AG08396 (cell line): ENCODE measurements at regions not wholly inside any gene's neighbourhood (a gene's known extent, or its start where the extent isn't known, plus 50 kb on each side); places are given as distances from the start of the nearest gene placed in this dataset.

Experiments
- DNase-seq: peaks from one replicate; pipeline ENCODE4 v3.0.0; 2012; ENCODE audit warnings: low spot score, mixed read lengths

DNA sequence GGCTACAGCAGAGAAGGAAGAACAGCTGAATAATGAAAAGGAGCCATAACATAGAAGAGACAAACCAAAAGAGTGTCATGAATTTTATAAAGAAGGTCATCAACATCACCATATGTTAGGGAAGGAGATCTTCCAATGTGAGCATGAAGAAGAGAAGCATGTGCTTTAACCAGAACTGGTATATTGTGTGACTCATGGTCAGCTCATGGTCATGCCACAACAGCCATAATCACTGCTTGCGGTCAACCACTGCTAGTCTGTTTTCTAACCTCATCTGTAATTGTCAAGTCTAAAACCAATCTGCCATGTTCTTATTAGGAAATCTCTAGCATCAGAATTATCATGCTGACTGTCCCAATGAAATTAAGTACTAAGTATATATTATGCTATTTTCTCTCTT is 204.1 kb upstream of the VRK2 start:
- DNase-seq: peak; percentile 4

DNA sequence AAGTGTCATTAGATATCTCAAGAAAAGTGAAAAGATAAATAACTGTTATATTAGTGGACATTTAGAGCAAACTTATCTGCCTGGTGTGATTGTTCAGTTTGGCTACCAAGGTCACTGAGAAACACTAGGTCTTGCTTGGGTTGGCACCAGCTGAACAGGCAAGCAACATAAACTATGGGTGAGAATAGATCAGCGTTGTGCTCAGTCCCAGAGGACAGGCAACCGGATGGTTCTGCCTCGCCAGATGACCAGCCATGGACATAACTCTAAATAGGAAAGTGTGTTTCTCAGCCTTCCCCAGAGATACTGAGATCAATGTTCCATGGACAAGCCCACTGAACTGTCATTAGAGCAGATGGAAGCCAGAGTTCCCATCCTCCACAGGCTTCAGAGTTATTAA is 203.4 kb upstream of the VRK2 start:
- no peak for DNase-seq

DNA sequence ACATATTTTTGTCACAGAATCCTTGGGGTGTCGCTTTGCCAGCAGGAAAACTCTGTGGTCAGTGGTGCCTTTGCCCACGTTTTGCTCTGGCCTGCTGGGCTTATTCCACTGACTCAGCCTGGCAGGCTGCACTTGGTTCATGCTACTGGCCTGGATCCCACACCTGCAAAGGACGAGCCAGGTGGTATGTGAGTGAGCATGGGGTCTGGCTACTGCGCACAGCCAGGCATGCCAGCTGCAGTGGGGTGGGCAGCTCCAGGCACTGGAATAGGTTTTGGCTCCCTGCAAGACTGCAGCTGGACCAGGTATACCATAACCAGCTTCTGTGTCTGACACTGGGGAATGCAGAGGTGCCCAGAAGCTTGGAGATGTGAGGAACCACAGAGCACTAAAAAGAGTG is 197.9 kb upstream of the VRK2 start:
- no peak for DNase-seq

DNA sequence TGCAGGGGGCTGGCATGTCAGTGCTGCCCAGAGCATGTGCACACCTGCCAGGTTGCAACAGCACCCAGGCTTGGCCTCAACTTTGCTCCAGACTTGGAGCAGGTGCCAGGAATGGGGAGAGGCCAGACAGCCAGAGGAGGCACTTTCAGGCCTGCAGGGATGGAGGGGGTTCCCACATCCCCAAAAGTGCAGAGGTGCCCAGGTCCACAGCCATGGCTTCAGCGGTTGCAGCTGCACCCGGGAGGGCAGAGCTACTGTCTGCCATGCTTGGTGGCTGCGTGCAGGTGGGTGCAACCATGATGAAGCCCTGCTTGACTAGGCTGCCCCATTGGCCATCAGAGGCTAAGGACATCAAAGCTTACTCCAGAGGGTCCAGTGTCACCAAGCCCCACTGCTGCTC is 196.8 kb upstream of the VRK2 start:
- DNase-seq: no peak

DNA sequence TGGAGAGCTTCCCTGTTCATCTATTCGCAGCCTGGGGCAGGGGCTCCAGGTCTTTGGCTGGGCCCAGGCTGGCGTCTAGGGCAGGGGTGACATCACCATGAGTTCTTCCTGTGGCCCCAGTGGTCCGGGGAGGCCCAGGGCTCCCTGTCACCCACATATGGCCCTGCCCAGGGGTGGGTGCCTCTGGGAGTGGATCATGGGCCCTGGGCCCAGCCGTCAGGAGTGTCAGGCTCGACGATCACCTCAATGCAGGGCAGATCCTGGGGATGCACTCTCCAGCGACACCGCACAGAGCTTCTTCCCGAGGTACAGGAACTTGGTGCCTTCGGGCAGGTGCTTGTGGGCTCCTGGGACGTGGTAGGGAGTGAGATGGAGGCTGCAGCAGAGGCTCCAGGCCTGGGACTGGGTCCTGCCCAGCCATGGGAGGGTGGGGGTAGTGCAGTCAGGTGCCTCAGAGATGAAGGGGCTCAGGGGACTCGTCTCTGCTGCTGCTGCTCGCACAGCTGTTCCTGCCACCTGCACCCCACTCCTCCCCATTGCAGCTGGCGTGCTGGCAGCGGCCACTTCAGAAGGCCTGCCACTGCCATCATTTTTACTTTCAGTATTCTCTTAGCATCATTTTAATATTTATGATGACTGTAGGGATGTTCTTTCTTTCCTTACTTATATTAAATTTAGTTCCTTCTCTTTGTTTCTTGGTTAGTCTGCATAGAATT is 196.0 kb upstream of the VRK2 start:
- DNase-seq: no peak

DNA sequence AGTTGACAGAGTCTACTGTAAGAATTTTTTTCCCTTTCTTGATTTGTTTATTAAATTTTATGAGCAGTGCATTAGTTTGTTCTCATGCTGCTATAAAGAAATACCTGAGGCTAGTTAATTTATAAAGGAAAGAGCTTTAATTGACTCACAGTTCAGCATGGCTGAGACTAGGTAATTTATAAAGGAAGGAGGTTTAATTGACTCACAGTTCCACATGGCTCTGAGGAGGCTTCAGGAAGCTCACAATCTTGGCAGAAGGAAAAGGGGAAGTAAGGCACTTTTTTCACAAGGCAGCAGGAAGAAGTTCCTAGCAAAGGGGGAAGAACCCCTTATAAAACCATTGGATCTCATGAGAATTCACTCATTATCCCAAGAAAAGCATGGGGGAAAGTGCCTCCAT is 191.4 kb upstream of the VRK2 start:
- no peak for DNase-seq

DNA sequence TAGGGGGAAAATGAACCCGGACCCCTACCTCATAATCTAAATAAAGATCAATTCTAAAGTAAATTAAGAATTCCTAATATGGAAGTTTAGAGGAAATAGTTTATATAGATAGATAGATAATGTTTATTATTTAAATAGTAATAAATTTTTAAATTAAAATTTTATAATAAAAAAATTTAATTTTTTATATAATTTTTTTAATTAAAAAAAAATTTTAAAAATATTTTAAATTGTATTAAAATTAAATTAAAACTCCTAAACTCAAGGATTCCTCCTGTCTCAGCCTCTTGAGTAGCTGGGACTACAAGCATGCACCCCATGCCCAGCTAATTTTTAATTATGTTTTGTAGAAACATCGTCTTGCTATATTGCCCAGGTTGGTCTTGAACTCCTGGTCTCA is 186.9 kb upstream of the VRK2 start:
- no peak for DNase-seq

DNA sequence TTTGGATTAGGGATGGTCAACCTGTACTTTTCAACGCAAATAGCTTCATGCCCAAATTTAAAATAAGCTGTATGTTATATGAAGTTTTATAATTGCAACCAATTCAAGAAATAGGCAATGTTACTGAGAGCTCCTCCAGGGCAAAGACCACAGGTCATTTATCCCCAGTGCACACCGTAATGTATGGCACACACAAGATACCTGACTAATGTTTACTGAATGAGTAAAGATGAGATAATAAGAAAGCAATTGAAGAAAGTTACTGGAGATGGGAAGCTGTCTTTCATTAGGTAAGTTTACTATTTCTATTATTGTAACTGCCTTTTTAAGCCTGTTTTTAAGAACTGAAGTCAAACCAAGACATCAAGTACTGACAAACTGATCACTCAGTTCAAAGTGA is 184.5 kb upstream of the VRK2 start:
- DNase-seq: no peak

DNA sequence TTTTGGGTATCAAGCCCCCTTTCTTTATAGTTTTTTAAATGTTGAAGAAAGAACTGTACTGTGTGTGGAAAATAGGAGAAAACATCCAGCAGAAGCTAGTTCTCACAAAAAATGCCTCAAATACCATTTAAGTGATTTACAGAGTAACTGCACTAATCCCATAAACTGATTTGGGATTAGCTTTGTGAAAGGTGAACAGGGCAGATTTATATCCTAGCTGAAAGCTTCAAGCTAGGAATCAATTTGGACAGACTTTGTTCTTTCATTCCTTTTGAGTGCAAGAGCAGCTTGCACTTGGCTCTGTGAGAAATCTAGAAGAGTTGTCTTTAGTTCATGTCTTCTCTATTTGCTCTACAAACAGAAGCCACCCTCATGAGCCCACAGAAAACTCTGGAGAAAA is 183.9 kb upstream of the VRK2 start:
- DNase-seq: no peak

DNA sequence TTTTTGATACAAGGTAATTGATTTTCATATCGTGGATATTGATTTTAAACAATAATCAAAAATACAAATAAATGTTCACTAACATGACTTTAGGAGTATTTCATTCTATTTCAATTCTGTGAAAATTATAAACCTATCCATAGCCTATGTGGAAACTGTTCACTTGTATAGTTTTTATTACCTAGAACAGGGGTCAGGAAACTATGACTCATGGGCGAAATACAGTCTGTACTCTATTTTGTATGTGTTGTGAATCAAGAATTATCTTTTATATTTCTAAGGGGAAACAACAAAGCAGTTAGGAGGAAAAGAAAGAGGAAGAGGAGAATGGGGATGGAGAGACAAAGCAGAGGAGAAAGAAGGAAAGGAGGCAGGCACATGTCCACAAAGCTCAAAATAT is 181.7 kb upstream of the VRK2 start:
- no peak for DNase-seq

DNA sequence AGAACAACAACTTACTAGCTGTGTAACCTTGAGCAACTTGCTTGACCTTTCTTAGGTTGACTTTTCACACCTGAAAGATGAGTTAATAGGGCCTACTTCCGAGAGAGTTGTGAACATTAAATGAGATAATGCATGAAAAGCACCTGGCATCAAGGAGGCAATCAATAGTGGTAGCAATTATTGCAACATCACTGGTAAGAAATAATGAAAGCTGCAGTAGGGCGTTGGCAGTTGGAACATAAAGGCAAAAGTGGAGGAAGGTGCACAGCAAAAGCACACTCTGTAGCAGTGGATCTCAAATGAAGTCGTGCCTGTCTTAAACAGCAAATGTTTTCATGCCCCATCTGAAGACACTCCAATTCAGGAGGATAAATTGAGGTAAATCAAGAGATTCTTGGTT is 178.9 kb upstream of the VRK2 start:
- no peak for DNase-seq

DNA sequence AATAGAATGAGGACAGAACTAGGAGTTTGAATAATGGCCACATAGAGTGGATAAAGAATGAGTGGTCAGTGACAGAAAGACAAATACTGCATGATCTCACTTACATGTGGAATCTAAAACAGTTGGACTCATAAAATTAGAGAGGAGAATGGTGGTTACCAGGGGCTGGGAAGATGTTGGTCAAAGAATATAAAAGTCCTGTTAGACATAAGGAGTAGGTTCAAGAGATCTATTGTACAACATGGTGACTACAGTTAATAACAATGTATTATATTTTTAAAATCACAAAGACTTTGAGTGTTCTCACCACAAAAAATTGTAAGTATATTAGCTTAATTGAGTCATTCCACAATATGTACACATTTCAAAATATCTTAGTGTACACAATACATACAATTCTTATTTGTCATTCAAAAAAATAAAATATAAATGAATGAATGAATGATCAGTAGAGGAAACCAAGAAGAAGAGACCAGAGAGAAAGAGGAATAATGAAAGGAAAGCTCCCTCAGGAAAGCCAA is 177.9 kb upstream of the VRK2 start:
- DNase-seq: no peak

DNA sequence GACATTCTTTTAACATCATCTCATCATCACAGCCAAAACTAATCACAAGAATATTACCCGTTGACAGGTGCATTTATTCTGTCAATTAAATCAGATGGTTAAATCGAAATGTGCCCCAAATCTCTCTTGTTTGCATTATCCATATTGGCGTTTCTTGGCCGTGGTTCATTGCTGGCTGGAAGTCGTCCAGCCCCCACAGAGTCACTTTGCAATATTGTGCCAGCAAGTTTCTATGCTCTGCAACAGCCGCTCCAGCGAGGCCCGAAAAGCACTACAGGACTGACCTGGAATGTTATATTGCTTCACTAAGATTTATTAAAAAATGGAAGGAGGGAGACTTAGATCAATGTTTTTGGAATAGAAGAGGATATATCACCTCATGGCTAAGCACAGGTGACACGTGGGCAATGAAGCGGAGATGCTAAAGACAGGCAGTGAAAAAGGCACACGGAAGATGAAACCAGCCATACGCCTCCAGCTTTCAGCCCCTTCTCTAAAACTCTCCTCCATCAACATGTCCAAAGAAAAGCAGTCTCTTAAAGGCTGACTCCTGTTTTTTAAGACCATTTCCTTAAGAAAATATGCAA is 176.8 kb upstream of the VRK2 start:
- DNase-seq: no peak

DNA sequence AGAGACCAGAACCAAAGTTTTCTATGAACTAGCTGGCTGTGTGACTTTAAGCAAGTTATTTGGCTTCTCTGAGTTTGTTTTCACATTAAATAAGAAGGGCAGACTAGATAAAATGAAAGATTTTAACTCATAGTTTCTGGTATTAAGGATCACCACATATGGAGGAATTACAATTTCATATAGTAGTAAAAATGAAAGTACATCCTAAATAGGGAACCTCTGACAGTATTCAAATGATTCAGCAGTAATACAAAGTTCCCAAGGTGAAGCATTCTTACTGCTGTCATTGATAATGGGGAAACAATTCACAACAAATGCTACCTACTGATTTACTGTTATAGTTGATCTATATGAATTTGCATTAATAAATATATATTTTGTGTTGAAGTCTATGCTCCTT is 170.3 kb upstream of the VRK2 start:
- DNase-seq: no peak

DNA sequence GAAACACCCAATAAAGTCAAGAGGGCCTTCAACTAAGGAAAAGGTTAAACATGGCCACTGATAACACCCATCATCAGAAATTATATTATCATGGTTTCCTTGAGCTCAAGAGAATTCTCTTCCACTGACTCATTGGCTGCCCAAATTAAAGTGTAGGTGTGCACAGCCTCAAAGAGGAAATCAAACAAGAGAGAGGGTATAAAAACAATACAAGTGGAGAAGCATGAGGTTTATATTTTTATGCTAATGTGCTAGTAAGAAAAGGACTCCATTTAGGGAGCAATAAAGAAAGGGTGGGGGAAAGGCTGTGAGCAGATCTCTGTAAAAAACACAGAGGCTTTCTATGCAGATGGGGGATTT is 168.8 kb upstream of the VRK2 start:
- DNase-seq: no peak

DNA sequence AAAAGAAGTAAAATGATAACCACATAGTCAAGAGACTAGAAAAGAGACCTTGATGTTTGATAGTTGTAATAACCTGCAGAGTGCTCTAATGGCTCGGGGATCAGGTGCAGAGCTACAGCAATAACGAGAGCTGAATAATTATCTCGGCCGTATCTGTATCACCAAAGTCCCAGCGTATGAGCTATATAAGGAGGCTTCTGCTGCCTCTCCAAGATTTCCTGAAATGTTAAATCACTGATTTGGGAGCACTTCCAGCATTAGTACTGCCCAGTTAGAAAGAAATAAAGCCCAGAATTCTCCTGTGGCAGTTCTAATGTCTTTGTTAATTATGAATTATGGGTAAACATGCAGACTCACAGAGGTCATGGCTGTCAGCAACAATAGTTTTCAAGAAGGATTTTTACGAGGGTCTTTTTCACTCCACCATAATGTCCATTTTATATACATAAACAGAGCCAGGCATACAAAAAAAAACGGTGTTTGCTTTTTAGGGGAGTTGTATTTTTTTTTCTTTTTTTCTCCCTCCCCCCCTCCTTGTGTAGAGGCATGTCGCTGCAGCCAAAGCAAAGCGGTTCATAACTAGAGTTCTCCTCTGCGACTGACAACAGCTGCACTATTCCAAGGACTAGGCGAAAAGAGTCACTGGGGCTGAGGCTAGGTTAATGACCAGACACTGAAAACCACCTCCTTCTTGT is 168.3 kb upstream of the VRK2 start:
- no peak for DNase-seq

DNA sequence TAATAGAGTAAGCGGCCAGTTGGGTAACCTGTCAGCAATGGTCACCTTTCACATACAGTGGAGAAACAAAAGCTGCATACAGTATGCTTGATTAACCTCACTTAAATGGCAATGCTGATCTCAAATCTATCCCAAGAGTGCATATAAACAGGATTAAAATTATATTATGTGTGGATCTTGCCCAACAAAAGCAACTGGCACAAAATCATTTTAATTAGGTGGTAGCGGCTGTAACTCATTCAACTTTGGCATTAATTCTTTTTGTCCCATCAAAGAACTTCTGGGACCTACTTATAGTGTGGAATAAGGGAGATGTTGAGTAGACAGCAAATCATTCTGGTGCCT is 167.8 kb upstream of the VRK2 start:
- DNase-seq: no peak

DNA sequence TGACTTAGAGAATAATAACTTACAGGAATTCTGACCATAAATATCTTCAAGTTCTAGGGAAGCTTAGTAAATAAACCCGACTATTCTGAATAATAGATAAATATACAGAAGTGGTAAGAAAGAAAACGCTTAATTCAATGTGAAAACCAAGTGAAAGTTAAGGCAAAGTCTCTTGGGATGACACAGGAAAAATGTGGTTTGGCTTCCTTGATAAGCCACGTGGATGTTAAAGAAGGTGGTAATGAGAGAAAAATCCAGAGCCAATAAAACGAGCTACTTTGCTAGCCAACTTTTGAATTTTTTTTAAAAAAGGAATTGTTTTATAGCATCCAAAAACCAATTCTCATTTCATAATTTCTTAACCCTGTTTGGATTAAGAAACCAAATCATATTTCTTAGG is 166.2 kb upstream of the VRK2 start:
- DNase-seq: no peak

DNA sequence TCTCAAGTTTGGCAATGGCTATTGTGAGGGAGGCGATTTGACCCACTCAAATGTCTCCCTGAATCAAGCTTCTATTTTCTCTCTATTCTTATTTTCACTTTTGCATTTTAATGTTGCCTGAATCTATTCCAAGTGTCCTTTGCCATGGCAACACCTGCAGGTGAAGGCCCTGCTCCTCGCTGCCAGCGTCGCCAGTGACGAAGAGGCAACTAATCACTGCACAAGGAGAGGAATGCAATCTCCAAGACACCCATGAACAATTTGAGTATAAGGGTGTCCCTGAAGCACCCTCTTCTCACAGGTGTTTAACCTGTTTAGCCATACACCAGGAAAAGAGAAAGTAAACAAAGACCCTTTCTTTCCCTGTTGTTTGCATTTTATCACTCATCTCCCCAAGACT is 165.6 kb upstream of the VRK2 start:
- DNase-seq: no peak

DNA sequence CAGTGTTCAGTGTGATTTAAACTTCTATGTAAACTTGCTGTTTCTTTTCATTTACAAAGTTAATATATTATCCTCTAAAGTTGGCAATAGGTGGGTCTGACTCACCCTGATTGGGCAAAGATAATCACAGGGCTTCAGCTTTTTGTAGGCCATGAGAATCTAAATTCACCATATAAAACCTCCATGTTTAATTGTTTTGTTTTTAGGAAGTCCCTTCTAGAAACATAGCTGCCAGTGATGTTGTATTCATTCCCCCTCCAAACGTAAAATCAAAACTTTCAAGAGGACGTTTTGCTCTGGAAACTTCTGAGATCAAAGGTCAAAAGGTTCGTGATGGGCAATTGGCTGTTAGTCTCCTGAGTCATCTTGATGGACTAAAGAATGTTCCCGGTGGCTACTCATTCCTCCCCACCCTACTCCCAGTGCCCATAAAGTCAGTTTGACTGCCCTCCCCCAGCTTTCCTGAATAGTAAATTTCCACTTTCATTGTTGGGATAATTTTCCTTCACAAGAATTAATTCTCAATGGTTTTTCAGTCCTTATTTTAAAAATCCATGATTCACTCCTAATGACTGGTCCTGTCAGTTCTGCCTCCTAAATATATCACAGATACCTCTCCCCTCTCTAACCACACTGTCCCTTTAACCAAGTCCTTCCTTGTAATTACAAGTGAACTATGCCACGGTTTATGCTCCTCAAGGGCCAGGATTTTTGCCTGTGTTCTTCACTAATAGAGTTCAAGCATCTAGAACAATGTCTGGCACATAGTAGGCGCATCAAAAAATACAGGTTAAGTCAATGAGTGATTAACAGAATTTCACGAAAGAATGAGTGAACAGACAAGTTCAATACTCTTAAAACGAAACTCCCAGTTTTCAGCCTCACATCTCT is 164.4 kb upstream of the VRK2 start:
- DNase-seq: peak; percentile 24

DNA sequence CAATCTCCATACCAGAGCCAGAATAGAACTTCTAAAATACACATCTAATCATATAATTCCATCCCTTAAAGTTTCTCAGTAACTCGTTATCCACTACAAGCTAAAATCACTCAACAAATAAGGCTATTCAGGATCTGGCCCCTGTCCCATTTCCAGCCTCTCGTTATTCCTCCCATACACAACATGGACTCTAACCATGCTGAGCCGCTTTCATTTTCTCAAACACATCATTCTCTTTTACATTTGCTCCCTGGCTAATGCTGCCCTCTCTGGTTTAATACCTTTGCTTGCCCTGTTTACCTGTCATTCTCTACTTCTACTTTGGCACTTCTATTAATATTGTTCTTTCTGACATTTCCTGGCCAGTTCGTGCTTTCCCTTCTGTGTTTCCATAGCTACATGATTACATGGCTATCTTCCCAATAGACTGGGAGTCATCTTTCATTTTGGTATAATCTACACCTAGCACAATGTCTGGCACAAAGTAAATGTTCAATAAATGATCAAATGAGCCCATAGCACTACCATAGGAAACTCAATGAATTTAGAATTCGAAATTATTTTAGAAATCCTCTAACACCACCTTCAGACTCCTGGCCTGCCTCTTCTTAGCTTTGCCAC is 163.6 kb upstream of the VRK2 start:
- no peak for DNase-seq

DNA sequence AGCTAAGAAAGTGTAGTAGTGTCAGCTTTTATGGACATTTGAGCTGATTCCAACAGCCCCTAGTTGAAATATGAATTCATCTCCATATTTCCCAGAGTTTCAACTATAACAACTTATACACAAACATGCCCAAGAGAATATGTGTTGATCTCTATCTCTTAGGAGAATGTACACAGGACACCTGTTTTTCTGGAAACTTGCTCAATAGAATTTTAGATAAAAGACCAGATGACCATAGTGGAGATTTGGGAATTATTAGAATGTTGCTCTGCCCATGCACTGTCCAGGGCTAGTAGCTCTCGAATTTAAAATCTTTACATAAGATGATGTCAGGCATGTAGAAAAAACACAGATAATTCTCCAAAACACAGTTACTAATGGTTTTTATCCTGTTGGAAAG is 162.3 kb upstream of the VRK2 start:
- DNase-seq: no peak
